PC-3 (cell line): ENCODE measurements at regions not wholly inside any gene's neighbourhood (a gene's known extent, or its start where the extent isn't known, plus 50 kb on each side); places are given as distances from the start of the nearest gene placed in this dataset.

ENCODE experiments used
- EZH2 ChIP-seq: fragments of 300-600 bp; sonication (generic); IDR thresholded peaks from one replicate; pipeline ENCODE4 v1.6.1; 2017; ENCODE audit warnings: antibody characterized with exemption, mild to moderate bottlenecking, low read length; ENCODE audit not compliant: unreplicated experiment
- EZH2phosphoT487 ChIP-seq: fragments of 300-600 bp; sonication (generic); IDR thresholded peaks from 2 replicates; pipeline ENCODE4 v1.6.1; 2018; ENCODE audit warnings: mild to moderate bottlenecking, antibody characterized with exemption, low read length, borderline replicate concordance
- TF ChIP-seq, protein P1 (sequence below): fragments of 300-600 bp; sonication (generic); conservative IDR thresholded peaks from 2 replicates; pipeline ENCODE4 v1.5.1; 2017; ENCODE audit warnings: antibody characterized with exemption, low read depth, mild to moderate bottlenecking, low read length

DNA sequence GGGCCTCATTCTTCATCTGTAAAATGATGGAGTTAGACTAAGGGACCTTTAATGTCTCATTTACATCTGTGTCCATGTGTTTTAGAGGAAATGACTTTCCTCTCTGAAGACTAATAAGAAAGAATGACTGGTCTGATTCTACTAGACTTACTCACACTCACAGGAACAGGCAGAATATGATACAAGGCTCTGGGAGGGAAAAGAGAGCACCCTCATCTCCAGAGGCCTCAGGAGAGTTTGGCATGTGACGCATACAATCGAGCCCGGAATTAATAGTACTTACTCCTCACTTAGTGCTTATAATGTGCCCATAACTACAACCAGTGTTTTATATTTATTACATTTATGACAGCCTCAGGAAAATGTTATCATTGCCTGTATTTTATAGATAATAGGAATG, 608.7 kb downstream of the KCTD16 start:
- TF ChIP-seq, protein P1, sequence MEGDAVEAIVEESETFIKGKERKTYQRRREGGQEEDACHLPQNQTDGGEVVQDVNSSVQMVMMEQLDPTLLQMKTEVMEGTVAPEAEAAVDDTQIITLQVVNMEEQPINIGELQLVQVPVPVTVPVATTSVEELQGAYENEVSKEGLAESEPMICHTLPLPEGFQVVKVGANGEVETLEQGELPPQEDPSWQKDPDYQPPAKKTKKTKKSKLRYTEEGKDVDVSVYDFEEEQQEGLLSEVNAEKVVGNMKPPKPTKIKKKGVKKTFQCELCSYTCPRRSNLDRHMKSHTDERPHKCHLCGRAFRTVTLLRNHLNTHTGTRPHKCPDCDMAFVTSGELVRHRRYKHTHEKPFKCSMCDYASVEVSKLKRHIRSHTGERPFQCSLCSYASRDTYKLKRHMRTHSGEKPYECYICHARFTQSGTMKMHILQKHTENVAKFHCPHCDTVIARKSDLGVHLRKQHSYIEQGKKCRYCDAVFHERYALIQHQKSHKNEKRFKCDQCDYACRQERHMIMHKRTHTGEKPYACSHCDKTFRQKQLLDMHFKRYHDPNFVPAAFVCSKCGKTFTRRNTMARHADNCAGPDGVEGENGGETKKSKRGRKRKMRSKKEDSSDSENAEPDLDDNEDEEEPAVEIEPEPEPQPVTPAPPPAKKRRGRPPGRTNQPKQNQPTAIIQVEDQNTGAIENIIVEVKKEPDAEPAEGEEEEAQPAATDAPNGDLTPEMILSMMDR, result no peak
- no peak for TF ChIP-seq EZH2
- TF ChIP-seq EZH2phosphoT487, result no peak
